ENCODE measurements at regions not wholly inside any gene's neighbourhood (a gene's known extent, or its start where the extent isn't known, plus 50 kb on each side); places are given as distances from the start of the nearest gene placed in this dataset.

GRCh38 chrX:22691966-22692565 is 307.7 kb upstream of the DDX53 start:
- no peaks in the 10 kb centered on the region for H3K27me3 Mint-ChIP-seq (ENCODE audit: unreplicated experiment)
- peaks cover 9% of the 10 kb centered on the region for H3K4me1 Mint-ChIP-seq (ENCODE audit: unreplicated experiment)
- DNase-seq (ENCODE audit: low spot score) = no peak
- H3K4me3 Mint-ChIP-seq (ENCODE audit: unreplicated experiment) = no peak overlapping the region
- H3K9me3 Mint-ChIP-seq (ENCODE audit: unreplicated experiment) = no peaks in the 10 kb centered on the region
- H3K36me3 Mint-ChIP-seq (ENCODE audit: low read depth, unreplicated experiment) = no peaks in the 10 kb centered on the region
- no peak overlapping the region for H3K27ac Mint-ChIP-seq (ENCODE audit: unreplicated experiment)
- TF ChIP-seq CTCF (IDR thresholded peaks at IDR 0.05; ENCODE audit: unreplicated experiment) = no peak

- Mint-ChIP-seq H3K27ac (ENCODE audit: unreplicated experiment) (peak overlapping the region; percentile 71), H3K27me3 (ENCODE audit: unreplicated experiment) (no peaks in the 10 kb centered on the region), H3K36me3 (ENCODE audit: low read depth, unreplicated experiment) (no peaks in the 10 kb centered on the region), H3K4me1 (ENCODE audit: unreplicated experiment) (peaks cover 15% of the 10 kb centered on the region), H3K4me3 (ENCODE audit: unreplicated experiment) (no peak overlapping the region), H3K9me3 (ENCODE audit: unreplicated experiment) (no peaks in the 10 kb centered on the region)
- no peak for TF ChIP-seq CTCF (IDR thresholded peaks at IDR 0.05; ENCODE audit: unreplicated experiment)
- DNase-seq (ENCODE audit: low spot score) = no peak
Observed at GRCh38 chrX:22698151-22698550, 301.6 kb upstream of the DDX53 start.

GRCh38 chrX:22699581-22700091 is 300.1 kb upstream of the DDX53 start:
- Mint-ChIP-seq H3K36me3 (ENCODE audit: low read depth, unreplicated experiment) (no peaks in the 10 kb centered on the region), H3K4me3 (ENCODE audit: unreplicated experiment) (no peak overlapping the region), H3K27me3 (ENCODE audit: unreplicated experiment) (no peaks in the 10 kb centered on the region), H3K9me3 (ENCODE audit: unreplicated experiment) (no peaks in the 10 kb centered on the region), H3K27ac (ENCODE audit: unreplicated experiment) (peak overlapping the region; percentile 89), H3K4me1 (ENCODE audit: unreplicated experiment) (peaks cover 15% of the 10 kb centered on the region)
- TF ChIP-seq CTCF (IDR thresholded peaks at IDR 0.05; ENCODE audit: unreplicated experiment) = no peak
- DNase-seq (ENCODE audit: low spot score) = no peak

GRCh38 chrX:22712942-22713341 is 286.8 kb upstream of the DDX53 start:
- TF ChIP-seq CTCF (IDR thresholded peaks at IDR 0.05; ENCODE audit: unreplicated experiment) = no peak
- H3K4me3 Mint-ChIP-seq (ENCODE audit: unreplicated experiment) = no peak overlapping the region
- no peaks in the 10 kb centered on the region for H3K36me3 Mint-ChIP-seq (ENCODE audit: low read depth, unreplicated experiment)
- H3K9me3 Mint-ChIP-seq (ENCODE audit: unreplicated experiment) = no peaks in the 10 kb centered on the region
- no peaks in the 10 kb centered on the region for H3K4me1 Mint-ChIP-seq (ENCODE audit: unreplicated experiment)
- no peaks in the 10 kb centered on the region for H3K27me3 Mint-ChIP-seq (ENCODE audit: unreplicated experiment)
- DNase-seq (ENCODE audit: low spot score) = no peak
- H3K27ac Mint-ChIP-seq (ENCODE audit: unreplicated experiment) = no peak overlapping the region

- H3K4me1 Mint-ChIP-seq (ENCODE audit: unreplicated experiment) = peaks cover 2% of the 10 kb centered on the region
- DNase-seq (ENCODE audit: low spot score) = no peak
- no peaks in the 10 kb centered on the region for H3K9me3 Mint-ChIP-seq (ENCODE audit: unreplicated experiment)
Observed at GRCh38 chrX:22730542-22730941, 269.2 kb upstream of the DDX53 start.

More at GRCh38 chrX:22730542-22730941, 269.2 kb upstream of the DDX53 start:
- Mint-ChIP-seq H3K27ac (ENCODE audit: unreplicated experiment) (no peak overlapping the region), H3K36me3 (ENCODE audit: low read depth, unreplicated experiment) (no peaks in the 10 kb centered on the region), H3K4me3 (ENCODE audit: unreplicated experiment) (no peak overlapping the region), H3K27me3 (ENCODE audit: unreplicated experiment) (no peaks in the 10 kb centered on the region)
- TF ChIP-seq CTCF (IDR thresholded peaks at IDR 0.05; ENCODE audit: unreplicated experiment) = no peak

Data from endothelial cell (in vitro differentiated cells).